Activated CD4-positive, alpha-beta T cell treated with anti-CD3 and anti-CD28 coated beads, Interleukin-2, amount 50 U/mL, for 1 hour (primary cell): ENCODE measurements at regions not wholly inside any gene's neighbourhood (a gene's known extent, or its start where the extent isn't known, plus 50 kb on each side); places are given as distances from the start of the nearest gene placed in this dataset.
"Not testable (repeated sequence)": the region's sequence is repeated elsewhere in the genome, so short reads cannot be mapped to it uniquely, and the experiment has no call there.

Experiments used
- DNase-seq: peaks from one replicate; pipeline ENCODE4 v3.0.0-alpha.2; 2020

DNA sequence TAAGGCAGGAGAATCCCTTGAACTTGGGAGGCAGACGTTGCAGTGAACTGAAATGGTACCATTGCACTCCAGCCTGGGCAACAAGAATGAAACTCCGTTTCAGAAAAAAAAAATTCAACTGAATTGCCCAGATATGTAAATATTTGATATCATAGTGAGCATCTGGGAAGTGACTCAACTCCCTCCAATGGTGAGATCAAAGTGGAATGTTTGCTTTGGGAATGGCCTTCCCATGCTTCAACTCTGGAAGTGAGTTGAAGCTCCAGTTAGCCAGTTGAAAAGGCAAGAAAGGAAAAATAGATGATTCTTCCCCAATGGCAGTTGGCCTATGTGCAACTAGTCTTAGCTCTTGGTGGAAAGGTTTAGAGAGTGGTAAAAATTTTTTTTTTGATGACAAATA is 131.6 kb upstream of the CMC1 start:
- DNase-seq: no peak

DNA sequence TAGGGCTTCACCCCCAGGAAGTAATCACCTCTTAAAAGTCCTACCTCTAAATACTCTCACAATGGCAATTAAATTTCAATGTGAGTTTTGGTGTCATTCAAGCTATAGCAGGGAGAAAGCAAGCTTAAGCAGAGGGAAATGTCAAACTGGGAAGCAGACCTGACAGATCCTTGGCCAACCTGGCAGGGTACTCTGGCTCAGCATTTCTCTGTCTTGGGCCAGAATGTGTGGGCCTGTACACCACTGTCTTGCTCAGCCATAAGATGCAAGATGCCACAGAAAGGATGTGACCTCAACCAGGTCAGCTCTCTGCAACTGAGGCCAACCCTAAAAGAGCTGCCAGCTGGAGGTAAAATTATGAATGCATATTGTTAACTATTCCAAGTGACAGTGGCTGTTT is 130.6 kb upstream of the CMC1 start:
- no peak for DNase-seq

DNA sequence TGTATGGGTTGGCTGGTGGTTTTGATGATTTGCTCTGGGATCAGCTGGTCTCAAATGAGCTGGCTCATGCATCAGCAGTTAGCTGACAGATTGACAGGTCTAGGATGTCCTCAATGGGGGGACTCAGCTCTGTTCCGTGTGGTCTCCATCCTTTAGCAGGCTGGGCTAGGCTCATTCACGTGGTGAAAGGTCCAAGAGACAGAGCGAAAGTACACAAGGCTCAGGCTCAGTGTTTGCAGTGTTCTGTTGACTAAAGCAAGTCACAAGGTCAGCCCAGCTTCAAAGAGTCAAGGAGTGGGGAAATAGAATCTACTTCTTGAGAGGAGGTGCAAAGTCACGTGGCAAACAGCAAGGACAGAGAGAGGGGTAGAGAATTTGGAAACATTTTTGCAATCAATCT is 126.5 kb upstream of the CMC1 start:
- DNase-seq: no peak

DNA sequence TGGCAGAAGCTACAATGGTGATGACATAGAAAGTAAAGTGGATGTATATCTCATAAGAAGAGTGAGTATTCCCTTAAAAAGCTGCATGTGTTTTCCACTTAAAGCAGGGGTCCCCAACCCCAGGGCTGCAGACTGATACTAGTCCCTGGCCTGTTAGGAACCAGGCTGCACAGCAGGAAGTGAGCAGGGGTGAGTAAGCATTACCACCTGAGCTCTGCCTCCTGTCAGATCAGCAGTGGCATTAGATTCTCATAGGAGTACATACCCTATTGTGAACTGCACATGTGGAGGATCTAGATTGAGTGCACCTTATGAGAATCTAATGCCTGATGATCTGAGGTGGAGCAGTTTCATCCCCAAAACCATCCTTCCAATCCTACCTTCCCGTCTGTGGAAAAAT is 126.1 kb upstream of the CMC1 start:
- DNase-seq: no peak

DNA sequence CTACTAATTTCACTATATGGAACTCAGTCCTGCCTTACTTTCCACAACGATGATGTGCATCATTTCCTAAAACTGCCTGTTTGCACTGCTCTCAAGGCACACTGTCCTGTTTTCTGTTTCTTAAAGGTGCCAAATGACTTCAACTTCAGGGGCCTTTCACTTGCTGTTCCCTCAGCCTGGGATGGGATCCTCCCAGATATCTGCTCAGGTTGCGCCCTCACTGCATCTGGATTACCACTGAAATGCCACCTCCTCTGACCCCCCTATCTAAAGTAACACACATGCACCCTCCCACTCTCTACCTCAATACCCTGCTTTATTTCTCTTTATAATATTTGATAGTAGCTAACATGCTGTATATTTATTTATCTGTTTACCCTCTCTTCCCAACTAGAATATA is 123.8 kb upstream of the CMC1 start:
- no peak for DNase-seq

DNA sequence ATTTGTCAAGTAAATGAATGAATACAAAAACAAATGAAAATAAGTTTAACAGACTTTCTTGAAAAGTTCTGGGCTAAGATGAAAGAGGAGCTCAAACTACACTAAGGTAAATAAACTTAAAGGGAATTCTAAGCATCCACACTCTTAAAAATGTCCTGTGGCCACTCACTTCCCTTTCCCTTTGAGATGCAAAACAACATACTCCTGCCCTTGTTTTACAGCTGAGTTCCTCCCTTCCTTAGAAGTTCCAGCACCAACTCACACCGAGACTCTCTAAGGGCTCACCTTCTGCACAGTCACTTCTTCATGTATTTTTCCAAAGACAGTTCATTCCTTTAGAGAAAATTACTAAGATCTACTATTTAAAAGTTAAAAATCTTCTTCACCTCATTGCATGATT is 123.3 kb upstream of the CMC1 start:
- DNase-seq: no peak

DNA sequence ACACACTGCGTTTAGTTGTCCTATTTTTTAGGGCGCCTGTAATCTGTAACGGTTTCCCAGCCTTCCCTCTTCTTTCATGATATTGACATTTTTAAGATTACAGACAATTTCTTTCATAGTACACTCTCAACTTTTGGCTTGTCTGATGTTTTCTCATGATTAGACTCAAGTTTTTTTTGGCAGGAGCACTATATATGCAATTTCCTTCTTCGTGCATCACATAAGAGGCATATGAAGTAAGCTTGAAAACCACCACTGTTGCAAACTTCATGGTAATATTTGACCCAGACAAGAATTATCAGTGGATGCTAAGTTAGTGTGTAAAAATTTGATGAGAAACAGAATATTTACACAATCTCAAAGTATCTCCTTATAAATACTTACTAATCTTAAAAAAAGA is 119.2 kb upstream of the CMC1 start:
- no peak for DNase-seq

DNA sequence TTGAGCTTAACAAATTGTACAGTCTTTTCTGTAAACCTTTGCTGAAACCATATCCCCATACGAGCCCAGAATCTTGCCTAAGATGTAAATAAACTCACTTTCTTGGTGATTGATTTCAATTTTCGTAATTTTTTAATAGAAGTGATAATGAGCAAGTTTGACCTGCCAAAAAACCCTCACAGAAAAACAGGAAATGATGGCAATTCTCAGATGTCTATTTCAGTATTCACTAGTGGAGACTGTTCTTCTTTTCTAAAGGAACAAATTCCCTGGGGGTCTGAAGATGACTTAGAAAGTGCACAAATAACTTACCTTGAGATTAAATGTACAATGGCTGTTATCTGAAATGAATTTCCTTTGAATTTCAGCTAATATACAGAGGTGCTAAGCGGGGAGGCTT is 116.5 kb upstream of the CMC1 start:
- DNase-seq: no peak

DNA sequence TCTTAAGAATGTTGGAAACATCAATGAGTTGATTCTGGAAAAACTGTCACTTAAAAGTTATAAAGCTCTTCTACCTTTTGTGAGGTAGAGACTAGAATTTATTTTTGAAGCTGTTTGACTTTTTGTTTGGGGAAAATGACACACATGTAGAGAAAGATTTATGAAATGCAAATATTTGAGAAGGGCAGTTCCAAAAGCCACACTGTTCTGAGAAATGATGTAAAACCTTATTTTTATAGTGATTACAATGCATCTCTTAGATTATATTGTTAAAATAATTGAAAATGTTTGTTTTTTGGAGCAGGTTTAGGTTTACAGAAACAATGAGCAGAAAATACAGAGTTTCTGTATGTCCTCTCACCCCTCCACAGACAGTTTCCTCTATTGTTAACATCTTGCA is 116.1 kb upstream of the CMC1 start:
- DNase-seq: no peak

DNA sequence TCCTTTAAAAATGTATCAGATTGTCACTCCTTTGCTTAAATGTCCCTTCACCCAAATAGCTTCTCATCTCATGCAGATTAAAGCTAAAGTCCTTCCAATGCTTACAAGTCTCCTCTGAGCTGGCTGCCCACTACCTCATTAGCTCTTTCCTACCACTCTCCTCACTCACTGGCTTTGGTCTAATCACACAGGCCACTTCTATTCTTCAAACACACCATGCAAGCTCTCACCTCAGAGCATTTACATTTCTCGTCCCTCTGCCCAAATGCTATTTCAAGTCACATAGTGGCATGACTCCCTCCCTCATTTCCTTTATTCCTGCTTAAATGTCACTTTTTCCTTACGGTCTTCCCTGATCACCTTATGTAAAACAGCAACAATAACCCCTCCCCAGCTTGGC is 110.6 kb upstream of the CMC1 start:
- no peak for DNase-seq

DNA sequence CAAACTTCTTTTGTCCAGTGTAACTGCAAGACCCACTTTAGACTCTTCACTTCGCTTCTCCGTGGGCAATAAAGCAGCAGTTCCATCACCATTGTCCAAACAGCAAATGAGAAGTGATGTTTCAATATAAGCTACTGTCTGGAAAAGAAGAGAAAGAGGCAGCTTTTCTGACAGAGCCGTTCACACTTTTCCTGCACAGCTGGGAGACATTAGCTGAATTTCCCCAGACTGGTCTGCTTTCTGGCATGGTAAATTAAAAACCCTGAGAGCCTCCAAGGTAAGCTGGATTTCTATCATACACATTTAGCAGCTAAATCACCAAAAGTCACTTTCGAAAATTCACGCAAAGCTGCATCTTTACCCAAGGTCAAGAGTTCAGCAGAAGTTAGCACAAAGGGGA is 108.5 kb upstream of the CMC1 start:
- no peak for DNase-seq

DNA sequence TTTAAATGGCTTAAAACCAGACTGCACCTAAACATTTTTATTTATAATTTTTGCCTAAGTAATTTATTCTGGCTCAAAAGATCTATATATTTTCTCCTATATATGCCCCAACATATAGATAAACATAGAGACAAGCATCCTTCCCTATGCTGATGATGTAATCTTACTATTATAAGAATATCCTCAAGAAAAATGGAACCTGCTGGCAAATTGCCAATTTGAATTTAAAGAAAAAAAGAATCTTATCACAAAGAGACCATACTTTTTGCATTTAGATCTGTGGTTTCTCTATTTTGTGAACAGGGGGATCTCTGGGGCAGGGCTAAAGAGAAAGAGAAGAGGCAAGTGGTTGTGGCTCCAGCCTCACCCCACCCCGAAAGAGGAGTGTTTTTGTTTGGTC is 107.2 kb upstream of the CMC1 start:
- no peak for DNase-seq

DNA sequence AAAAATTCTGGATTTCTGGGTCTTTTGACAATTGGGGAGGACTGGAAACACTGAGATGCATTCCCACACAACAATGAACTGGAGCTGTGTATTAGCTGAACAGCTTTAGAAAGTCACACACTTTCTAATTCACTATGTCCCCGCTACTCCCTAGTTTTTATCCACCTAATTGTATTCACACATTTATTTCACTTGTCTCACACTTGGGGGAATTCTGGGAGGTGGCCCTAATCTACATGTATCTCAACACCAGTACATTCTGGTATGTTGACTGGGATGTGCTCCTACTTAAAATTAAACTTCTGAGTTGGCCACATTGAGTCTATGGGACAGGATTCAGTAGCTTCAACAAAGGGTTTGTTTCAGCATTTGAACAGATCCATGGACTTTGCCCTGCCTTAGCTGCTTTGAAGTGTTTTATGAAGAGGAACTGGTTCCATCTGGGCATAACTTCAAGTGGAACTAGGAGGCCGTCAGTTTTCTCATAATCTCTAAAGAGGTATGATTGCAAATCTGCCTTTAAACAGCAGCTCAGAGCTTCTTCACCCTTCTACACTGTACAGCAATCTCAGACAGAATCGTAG is 106.5 kb upstream of the CMC1 start:
- DNase-seq: no peak

DNA sequence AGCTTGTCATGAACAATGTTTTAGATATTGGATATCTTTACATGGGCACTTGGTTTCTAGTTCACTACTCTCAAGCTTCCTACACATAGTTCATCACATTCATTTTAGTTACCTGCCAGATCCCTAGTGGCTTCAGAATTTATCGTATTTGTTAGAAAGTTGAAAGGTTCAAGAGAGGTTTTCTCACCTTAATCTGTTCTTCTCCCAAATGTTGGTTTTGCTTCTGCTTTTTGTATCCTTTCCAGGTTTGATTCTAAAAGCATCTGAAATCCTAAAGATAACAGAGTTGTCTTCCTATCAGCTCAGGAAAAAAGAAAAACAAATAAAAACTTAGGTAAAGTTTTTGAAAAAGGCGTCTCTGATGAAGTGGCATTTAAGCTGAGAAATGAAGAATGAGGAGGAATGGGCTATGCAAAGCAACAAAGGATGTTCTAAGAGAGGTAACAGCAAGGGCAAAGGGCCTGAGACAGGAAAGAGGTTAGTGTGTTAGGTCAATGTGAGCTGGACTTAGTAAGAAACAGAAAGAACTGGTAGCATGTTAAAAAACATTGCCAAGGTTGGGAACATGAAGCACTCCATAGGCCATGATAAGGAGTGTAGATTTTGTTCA is 104.7 kb upstream of the CMC1 start:
- no peak for DNase-seq

DNA sequence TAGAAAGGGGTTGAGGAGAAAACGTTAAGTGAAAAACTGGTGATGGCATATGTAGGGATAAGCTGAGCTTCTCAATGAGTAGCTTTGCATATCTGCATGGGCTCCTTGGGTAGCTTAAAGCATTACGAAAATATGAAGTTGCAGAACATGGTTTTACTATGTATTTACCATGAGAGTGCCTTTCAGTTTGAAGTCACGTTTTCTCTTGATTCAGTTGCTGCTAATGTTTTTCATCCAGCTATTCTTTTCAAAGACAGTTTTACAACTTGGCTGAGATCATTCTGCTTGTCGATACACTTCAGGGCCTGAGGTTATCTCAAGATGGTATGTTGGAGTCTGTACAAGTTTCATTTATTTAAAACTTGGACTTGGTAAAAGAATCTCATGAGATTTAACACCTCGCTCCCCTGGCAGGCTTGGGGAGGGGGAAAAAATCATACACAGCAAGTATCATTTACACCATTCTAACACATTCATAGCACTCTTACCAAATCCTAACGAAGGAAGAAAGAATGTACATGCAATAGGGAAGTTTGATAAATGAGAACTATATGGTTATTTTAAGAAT is 103.3 kb upstream of the CMC1 start:
- DNase-seq: no peak

DNA sequence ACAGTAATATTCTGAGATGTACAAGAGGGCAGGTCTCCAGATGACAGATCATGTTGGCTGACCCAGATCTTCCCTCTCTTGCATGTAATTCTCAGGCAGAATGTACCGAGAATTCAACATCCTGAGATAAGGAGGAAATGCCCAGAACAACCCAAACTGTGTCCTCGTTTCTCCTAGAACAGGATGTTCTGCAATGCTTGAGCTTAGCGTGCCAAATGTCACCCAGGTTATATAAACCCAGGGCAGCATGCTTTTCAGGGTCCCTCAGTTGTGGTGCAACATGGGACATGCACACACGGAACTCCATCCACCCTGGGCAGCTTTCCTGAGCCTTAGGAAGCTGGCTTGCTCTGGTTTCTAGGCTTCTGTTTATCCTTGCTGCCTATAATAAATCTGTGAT is 102.1 kb upstream of the CMC1 start:
- DNase-seq: no peak

DNA sequence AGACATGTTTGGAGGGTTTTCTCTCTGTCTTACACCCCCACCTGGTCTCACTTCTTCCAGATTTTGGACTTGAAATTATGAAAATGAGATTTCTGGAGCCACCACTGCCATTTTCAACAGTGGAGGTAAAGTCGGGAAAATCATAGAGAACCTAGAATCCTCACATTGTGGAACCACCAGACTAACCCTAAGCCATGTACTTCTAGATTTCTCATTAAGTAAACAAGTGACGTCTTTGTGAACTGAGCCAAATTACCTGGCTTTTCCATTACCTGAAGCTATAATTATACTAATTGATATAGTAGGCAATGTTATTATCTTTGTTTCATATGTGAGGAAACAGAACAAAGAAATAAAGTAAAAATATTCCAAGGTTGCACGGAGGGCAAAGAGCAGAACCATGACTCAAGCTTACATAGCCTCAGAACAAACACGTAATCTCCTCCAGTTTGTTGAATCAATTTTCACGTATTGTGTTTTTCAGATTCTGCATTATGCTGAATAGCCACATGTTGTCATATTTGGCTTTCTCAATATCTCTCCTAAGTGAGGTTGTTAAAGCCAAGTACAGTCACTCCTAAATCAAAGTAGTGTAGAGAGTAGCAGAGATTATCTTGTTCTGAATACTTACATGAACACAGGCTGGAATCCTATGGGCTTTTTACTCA is 101.3 kb upstream of the CMC1 start:
- DNase-seq: no peak

DNA sequence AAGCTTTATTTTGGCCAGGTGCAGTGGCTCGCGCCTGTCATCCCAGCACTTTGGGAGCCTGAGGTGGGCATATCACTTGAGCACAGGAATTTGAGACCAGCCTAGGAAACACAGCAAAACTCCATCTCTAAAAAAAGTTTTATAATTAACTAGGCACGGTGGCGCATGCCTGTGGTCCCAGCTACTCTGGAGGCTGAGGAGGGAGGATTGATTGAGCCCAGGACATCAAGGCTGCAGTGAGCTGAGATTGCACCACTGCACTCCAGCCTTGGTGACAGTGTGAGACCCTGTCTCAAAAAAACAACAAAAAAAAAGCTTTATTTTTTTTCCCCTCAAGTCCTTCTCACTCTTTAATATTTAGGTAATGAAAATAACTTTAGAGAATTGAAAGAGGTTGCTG is 100.8 kb upstream of the CMC1 start:
- DNase-seq: no peak

DNA sequence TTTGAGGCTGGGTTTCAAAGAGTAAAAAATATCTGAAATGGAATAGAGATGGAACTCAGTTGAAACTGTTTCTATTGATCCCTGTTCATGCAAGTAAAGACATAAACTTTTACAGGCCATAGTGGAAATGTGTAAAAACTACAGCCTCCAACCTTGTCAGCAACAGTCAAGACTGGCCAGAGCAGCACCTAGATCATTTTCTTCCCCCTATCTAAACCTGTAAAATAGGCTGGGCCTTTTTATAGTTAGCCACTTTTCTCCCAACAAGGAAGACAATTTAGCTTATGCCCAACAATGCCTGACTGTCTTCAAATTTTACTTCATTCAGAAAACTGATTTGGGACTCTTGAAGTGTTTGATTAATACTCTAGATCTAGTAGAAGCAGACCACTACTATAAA is 91.5 kb upstream of the CMC1 start:
- DNase-seq: no peak

DNA sequence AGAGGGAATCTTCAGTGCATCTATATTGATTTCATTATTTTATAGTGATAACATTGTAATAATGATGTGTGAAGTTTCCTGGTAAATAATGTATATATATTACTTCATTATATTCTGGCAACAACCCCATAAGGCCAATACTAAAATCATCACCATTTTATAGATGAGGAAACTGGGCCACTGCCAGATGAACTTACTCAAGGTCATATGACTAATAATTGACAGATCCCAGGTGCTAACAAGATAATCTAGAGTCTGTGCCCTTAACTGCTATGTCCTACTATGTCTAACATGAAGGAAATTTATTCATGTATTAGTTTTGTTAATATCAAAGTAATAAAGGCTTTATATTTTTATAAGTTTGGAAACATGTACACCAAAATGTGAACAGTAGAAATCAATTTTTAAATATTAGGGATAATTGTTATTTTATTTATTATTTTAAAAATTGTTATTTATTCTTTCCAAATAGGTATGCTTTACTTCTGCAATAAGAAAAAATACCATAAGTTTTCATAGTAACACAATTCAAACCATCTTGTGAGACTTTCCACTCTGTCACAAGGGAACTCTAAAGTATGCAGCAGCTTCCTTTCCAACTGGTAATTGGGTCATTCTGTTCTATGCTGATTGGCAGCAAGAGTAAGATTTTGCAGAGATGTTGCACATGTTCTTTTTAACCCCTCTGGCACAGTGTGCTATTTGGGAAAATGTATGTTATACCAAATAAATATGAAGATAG is 90.8 kb upstream of the CMC1 start:
- no peak for DNase-seq

DNA sequence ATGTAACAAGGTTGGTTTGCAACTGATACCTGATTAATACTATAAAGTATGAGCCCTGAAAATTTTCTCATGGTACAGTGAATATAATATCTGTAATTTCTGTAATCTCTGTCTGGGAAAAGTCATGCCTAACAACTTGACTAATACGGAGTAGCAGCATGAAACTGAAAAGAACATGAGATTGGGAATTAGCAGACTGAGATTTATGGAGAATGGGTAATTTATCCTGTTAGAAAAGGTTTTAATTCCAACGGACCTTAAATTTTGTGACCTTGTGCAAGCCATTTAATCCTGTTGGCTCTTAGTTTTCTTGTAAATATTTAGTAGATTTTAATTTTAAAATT is 90.2 kb upstream of the CMC1 start:
- no peak for DNase-seq

DNA sequence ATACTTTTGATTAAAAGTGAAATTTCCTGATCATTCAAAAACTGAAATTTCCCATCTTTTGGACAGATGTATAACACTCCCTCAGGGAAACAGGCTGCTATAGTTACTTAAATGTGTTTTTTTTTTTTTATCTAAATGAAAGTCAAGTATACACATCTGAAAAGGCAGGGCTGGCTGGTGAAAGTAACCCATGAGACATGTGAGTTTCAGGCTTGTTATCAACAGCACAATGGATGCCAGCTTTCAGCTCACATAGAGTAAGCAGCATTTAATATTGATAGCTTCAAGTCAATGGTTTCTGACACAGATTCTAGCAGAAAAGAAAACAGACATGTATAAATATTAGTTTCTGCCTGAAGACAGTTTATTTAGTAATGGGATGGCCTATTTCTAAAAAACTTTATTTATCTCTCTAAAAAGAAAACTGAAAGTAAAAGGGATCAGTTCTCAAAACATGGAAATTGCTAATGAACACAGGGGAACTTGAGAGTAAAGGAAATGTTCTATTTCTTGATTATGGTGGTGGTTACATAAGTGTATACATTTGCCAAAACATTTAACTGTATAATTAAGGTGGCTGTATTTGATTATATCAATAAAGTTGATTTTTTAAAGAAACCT is 89.7 kb upstream of the CMC1 start:
- DNase-seq: no peak

DNA sequence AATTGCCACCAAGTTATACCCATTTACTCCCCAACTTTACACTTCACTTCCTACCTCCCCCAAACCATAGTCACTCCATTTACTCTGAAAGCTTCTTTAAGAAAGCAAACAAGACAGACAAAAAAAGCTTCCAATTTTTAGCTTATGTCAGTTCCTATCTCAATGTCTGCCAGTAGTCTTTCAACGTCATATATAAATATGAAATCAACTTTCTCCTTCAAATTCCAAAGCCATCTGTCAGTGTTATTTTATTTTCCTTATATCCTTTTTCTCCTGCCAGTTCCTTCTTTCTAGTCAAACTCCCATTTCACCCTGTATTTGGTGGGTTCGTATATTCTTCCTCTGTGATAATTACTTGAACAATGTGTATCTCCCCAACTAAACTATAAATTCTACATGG is 85.8 kb upstream of the CMC1 start:
- no peak for DNase-seq

DNA sequence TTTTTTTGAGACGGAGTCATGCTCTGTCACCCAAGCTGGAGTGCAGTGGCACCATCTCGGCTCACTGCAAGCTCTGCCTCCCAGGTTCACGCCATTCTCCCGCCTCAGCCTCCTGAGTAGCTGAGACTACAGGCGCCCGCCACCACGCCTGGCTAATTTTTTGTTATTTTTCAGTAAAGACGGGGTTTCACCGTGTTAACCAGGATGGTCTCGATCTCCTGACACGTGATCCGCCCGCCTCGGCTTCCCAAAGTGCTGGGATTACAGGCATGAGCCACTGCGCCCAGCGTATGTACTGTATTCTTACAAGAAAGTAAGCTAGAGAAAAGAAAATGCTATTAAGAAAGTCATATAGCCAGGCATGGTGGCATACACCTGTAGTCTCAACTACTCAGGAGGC is 84.8 kb upstream of the CMC1 start:
- not testable (repeated sequence) for DNase-seq
